ENCODE measurements at regions not wholly inside any gene's neighbourhood (a gene's known extent, or its start where the extent isn't known, plus 50 kb on each side); places are given as distances from the start of the nearest gene placed in this dataset.

- DNase-seq: no peak
Measured at GRCh38 chr17:69769050-69769449, 306.0 kb upstream of the KCNJ16 start.

- DNase-seq: no peak
Measured at GRCh38 chr17:69773081-69773480, 301.9 kb upstream of the KCNJ16 start.

- DNase-seq: no peak
Measured at GRCh38 chr17:69779378-69780214, 295.4 kb upstream of the KCNJ16 start.

GRCh38 chr17:69783865-69784264 lies 291.2 kb upstream of the KCNJ16 start:
- no peak for DNase-seq

- DNase-seq: no peak
Measured at GRCh38 chr17:69788957-69789356, 286.1 kb upstream of the KCNJ16 start.

GRCh38 chr17:69796078-69796477 lies 278.9 kb upstream of the KCNJ16 start:
- no peak for DNase-seq

GRCh38 chr17:69800870-69801269 lies 274.2 kb upstream of the KCNJ16 start:
- no peak for DNase-seq

- DNase-seq: no peak
Measured at GRCh38 chr17:69801368-69801767, 273.7 kb upstream of the KCNJ16 start.

- DNase-seq: no peak
Measured at GRCh38 chr17:69802045-69802740, 272.8 kb upstream of the KCNJ16 start.

- no peak for DNase-seq
Measured at GRCh38 chr17:69809331-69809730, 265.7 kb upstream of the KCNJ16 start.

- no peak for DNase-seq
Measured at GRCh38 chr17:69810326-69810965, 264.6 kb upstream of the KCNJ16 start.

GRCh38 chr17:69812240-69812837 lies 262.7 kb upstream of the KCNJ16 start:
- no peak for DNase-seq

- no peak for DNase-seq
Measured at GRCh38 chr17:69814031-69814430, 261.0 kb upstream of the KCNJ16 start.

GRCh38 chr17:69815406-69815805 lies 259.6 kb upstream of the KCNJ16 start:
- no peak for DNase-seq

- no peak for DNase-seq
Measured at GRCh38 chr17:69818467-69818866, 256.6 kb upstream of the KCNJ16 start.

- no peak for DNase-seq
Measured at GRCh38 chr17:69819316-69820087, 255.5 kb upstream of the KCNJ16 start.

GRCh38 chr17:69820876-69821473 lies 254.1 kb upstream of the KCNJ16 start:
- DNase-seq: peak; percentile 26 to 69

- no peak for DNase-seq
Measured at GRCh38 chr17:69822314-69822875, 252.6 kb upstream of the KCNJ16 start.

GRCh38 chr17:69828087-69828486 lies 246.9 kb upstream of the KCNJ16 start:
- no peak for DNase-seq

- no peak for DNase-seq
Measured at GRCh38 chr17:69834494-69834893, 240.5 kb upstream of the KCNJ16 start.

- DNase-seq: no peak
Measured at GRCh38 chr17:69851736-69852135, 223.3 kb upstream of the KCNJ16 start.

All from NCI-H524 (cell line).